ENCODE measurements at regions not wholly inside any gene's neighbourhood (a gene's known extent, or its start where the extent isn't known, plus 50 kb on each side); places are given as distances from the start of the nearest gene placed in this dataset.

DNA sequence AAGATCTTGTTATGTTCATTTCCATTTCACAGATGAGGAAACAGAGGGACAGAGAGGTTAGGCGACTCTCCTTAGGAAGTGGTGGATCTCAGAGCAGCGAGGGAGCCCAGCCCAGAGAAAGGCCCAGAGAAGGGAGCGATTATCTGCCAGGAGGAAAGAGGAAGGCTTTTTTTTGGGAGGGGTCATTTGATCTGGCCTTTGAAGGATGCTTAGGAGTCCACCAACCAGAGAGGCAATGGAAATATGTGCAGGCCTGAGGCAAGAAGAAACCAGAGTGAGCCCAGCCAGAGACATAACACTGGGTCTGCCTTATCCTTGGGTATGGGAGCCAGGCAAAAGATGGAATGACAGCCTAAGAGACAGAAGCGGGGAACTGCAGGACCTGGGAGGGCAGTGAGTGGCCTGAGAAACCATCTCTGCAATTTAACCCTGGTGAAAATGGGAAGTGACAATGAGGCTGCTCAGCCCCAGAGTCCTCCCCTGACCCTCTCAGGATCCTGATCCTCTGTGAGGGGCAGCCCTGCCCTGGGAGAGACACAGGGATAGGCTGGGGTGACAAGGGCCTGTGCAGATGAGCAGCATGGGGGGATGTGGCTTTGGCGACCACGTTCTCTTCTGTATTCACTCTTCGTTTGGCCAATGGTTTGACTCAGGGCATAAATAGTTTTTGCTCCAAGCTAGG lies 163.2 kb downstream of the WNT7A start:
- TF ChIP-seq EP300 (IDR thresholded peaks at IDR 0.05), result no peak
- TF ChIP-seq POLR2AphosphoS5 (IDR thresholded peaks at IDR 0.05), result no peak
- no peak for TF ChIP-seq POLR2A (IDR thresholded peaks at IDR 0.05; ENCODE audit: low read depth)
- TF ChIP-seq, protein P1, sequence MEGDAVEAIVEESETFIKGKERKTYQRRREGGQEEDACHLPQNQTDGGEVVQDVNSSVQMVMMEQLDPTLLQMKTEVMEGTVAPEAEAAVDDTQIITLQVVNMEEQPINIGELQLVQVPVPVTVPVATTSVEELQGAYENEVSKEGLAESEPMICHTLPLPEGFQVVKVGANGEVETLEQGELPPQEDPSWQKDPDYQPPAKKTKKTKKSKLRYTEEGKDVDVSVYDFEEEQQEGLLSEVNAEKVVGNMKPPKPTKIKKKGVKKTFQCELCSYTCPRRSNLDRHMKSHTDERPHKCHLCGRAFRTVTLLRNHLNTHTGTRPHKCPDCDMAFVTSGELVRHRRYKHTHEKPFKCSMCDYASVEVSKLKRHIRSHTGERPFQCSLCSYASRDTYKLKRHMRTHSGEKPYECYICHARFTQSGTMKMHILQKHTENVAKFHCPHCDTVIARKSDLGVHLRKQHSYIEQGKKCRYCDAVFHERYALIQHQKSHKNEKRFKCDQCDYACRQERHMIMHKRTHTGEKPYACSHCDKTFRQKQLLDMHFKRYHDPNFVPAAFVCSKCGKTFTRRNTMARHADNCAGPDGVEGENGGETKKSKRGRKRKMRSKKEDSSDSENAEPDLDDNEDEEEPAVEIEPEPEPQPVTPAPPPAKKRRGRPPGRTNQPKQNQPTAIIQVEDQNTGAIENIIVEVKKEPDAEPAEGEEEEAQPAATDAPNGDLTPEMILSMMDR (IDR thresholded peaks at IDR 0.05), result no peak
- H3K4me3 ChIP-seq, result no peak overlapping the region
- H3K9me3 ChIP-seq, result peaks cover 0 to 8% (median 0%) of the 10 kb centered on the region in 4 donors
- H3K36me3 ChIP-seq, result no peaks in the 10 kb centered on the region
- DNase-seq (ENCODE audit: extremely low spot score), result peak; percentile 87
- no peaks in the 10 kb centered on the region for H3K4me1 ChIP-seq
- WGBS, result 83% methylated on average over 7 of the region's 7 CpGs
- intact Hi-C loops (cut with DNase I), result no loop called here
- no peak overlapping the region for H3K27ac ChIP-seq (replicated peaks in 1 of 4)
- H3K27me3 ChIP-seq, result peaks cover 0 to 4% (median 0%) of the 10 kb centered on the region in 4 donors

DNA sequence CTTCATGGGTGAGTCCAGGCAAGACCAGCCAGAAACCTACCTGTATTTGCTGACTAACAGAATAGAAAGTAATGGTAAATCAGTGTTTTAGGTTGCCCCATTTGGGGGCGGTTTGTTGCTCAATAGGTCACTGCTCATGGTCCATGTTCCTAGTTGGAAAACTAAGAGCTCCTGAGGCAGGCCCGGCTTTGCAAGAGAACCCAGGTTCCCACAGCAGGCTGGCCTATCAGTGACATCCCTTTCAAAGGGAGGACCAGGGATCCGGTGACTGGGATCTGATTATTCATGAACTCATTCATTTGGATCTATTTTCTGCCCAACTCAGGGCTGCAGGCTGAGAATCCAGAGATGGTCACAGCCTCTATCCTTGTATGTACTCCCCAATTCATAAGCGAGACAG lies 163.9 kb downstream of the WNT7A start:
- peaks cover 0 to 4% (median 0%) of the 10 kb centered on the region in 4 donors for H3K27me3 ChIP-seq
- TF ChIP-seq, protein P1 (IDR thresholded peaks at IDR 0.05), result no peak
- TF ChIP-seq POLR2AphosphoS5 (IDR thresholded peaks at IDR 0.05) (no peak), EP300 (IDR thresholded peaks at IDR 0.05) (no peak), POLR2A (IDR thresholded peaks at IDR 0.05; ENCODE audit: low read depth) (no peak)
- H3K27ac ChIP-seq (replicated peaks in 1 of 4), result no peak overlapping the region
- 90% methylated on average over 4 of the region's 4 CpGs for WGBS
- H3K4me3 ChIP-seq, result no peak overlapping the region
- no peaks in the 10 kb centered on the region for H3K4me1 ChIP-seq
- intact Hi-C loops (cut with DNase I), result no loop called here
- no peaks in the 10 kb centered on the region for H3K36me3 ChIP-seq
- peak; percentile 79 for DNase-seq (ENCODE audit: extremely low spot score)
- H3K9me3 ChIP-seq, result peaks cover 0 to 8% (median 0%) of the 10 kb centered on the region in 4 donors

DNA sequence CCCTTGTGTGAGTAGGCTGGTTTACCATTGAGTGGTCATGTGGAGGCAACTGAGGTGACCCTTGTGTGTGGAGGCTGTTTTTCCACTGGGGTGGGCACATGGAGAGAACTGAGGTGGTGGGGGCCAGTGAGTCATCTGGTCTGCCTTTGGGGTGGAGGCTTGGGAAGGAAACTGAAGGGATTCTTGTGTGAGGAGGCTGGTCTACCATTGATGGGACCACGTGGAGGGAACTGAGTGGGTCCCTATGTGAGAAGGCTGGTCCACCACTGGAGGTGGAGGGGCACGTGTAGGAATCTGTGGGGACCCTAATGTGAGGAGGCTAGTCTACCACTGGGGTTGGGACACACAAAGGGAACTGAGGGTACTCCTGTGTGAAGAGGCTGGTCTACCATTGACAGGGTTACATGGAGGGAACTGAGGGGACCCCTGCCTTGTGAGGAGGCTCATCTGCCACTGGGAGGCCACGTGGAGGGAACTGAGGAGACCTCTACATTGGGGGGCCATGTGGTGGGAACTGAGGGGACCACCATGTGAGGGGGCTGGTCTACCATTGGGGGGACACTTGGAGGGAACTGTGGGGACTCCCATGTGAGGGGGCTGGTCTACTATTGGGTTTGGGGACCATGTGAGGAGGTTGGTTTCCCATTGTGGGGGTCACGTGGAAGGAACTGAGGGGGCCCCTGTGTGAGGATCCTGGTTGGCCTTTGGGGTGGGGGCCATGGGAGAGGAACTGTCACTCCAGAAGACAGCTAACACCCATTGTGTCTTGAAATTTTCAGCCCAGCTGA lies 164.5 kb downstream of the WNT7A start:
- TF ChIP-seq EP300 (IDR thresholded peaks at IDR 0.05), result no peak
- WGBS, result 88% methylated on average over 4 of the region's 4 CpGs
- H3K4me3 ChIP-seq, result no peak overlapping the region
- H3K4me1 ChIP-seq, result no peaks in the 10 kb centered on the region
- H3K9me3 ChIP-seq, result peaks cover 0 to 8% (median 0%) of the 10 kb centered on the region in 4 donors
- intact Hi-C loops (cut with DNase I), result no loop called here
- H3K27ac ChIP-seq (replicated peaks in 1 of 4), result no peak overlapping the region
- peaks cover 0 to 4% (median 0%) of the 10 kb centered on the region in 4 donors for H3K27me3 ChIP-seq
- DNase-seq (ENCODE audit: extremely low spot score), result peak; percentile 84
- H3K36me3 ChIP-seq, result no peaks in the 10 kb centered on the region

DNA sequence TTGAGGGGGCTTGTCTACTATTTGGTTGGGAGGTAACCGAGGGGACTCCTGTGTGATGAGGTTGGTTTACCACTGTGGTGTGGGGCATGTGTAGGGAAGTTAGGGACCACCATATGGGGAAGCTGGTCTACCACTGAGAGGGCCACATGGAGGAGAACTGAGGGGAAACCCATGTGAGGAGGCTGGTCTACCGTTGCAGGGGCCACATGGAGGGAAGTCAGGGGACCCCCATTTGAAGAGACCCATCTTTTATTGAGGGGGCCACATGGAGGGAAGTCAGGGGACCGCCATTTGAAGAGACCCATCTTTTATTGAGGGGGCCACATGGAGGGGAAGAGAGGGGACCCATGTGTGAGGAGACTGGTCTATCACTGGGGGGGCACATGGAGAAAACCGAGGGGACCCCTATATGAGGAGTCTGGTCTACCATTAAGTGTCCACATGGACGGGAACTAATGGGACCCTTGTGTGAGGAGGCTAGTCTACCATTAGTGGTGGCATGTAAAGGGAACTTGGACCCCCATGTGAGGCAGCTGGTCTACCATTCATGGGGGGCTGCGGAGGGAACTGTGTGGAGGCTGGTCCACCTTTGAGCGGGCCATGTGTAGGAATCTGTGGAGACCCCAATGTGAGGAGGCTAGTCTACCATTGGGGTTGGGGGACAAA lies 165.5 kb downstream of the FBLN2 start:
- peaks cover 0 to 4% (median 0%) of the 10 kb centered on the region in 4 donors for H3K27me3 ChIP-seq
- H3K36me3 ChIP-seq, result no peaks in the 10 kb centered on the region
- H3K9me3 ChIP-seq, result peaks cover 0 to 8% (median 0%) of the 10 kb centered on the region in 4 donors
- H3K4me1 ChIP-seq, result no peaks in the 10 kb centered on the region
- H3K27ac ChIP-seq (replicated peaks in 1 of 4), result no peak overlapping the region
- WGBS, result 87% methylated on average over 7 of the region's 7 CpGs
- intact Hi-C loops (cut with DNase I), result no loop called here
- H3K4me3 ChIP-seq, result no peak overlapping the region
- DNase-seq (ENCODE audit: extremely low spot score), result no peak
- no peak for TF ChIP-seq POLR2AphosphoS5 (IDR thresholded peaks at IDR 0.05)
- TF ChIP-seq POLR2A (IDR thresholded peaks at IDR 0.05; ENCODE audit: low read depth), result no peak
- TF ChIP-seq, protein P1 (IDR thresholded peaks at IDR 0.05), result no peak
- TF ChIP-seq EP300 (IDR thresholded peaks at IDR 0.05), result no peak

DNA sequence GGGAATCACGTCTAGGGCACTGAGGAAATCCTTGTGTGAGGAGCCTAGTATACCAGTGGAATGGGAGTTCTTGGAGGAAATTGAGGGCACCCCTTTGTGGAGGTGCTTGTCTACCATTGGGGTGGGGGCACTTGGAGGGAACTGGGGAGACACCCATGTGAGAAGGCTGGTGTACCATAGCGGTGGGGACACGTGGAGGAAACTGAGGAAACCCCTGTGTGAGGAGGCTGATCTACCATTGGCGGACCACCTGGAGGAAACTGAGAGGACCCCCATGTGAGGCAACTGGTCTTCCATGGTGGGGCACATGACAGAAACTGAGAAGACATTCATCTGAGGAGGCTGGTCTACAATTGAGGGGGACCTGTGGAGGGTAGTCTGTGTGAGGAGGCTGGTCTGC lies 164.5 kb downstream of the FBLN2 start:
- H3K4me3 ChIP-seq, result no peak overlapping the region
- 84% methylated on average over 4 of the region's 4 CpGs for WGBS
- H3K9me3 ChIP-seq, result peaks cover 0 to 10% (median 0%) of the 10 kb centered on the region in 4 donors
- TF ChIP-seq POLR2A (IDR thresholded peaks at IDR 0.05; ENCODE audit: low read depth) (no peak), POLR2AphosphoS5 (IDR thresholded peaks at IDR 0.05) (no peak), EP300 (IDR thresholded peaks at IDR 0.05) (no peak)
- TF ChIP-seq, protein P1 (IDR thresholded peaks at IDR 0.05), result no peak
- H3K4me1 ChIP-seq, result no peaks in the 10 kb centered on the region
- H3K36me3 ChIP-seq, result no peaks in the 10 kb centered on the region
- intact Hi-C loops (cut with DNase I), result no loop called here
- peaks cover 0 to 4% (median 0%) of the 10 kb centered on the region in 4 donors for H3K27me3 ChIP-seq
- no peak overlapping the region for H3K27ac ChIP-seq (replicated peaks in 1 of 4)
- DNase-seq (ENCODE audit: extremely low spot score), result peak; percentile 81
